Breast epithelium (tissue), 3 donors: ENCODE measurements at regions not wholly inside any gene's neighbourhood (a gene's known extent, or its start where the extent isn't known, plus 50 kb on each side); places are given as distances from the start of the nearest gene placed in this dataset.

ENCODE experiments used
- CTCF ChIP-seq, 3 donors: fragments of 450-650 bp; IDR thresholded peaks; one replicate each; pipeline ENCODE4 v1.5.1; 2016 to 2017; ENCODE audit warnings: antibody characterized with exemption in 3 of 3, mild to moderate bottlenecking in 3 of 3, moderate library complexity in 3 of 3
- POLR2A ChIP-seq: fragments of 450-650 bp; IDR thresholded peaks from one replicate; pipeline ENCODE4 v1.6.1; 2016; ENCODE audit warnings: antibody characterized with exemption, mild to moderate bottlenecking, moderate library complexity

- TF ChIP-seq CTCF (IDR thresholded peaks at IDR 0.05) (no peak), POLR2A (no peak)
Observed at GRCh38 chr2:234590076-234590475, 93.2 kb upstream of the ARL4C start.
